Cardiac fibroblast (primary cell): ENCODE measurements at regions not wholly inside any gene's neighbourhood (a gene's known extent, or its start where the extent isn't known, plus 50 kb on each side); places are given as distances from the start of the nearest gene placed in this dataset.

Experiments used
- DNase-seq, 2 donors: peaks; one replicate each; pipeline versions ENCODE4 v3.0.0 to v3.0.0-alpha.2; 2010; ENCODE audit warnings: low read depth in 2 of 2
- H3K4me3 ChIP-seq, 2 donors: replicated peaks in 1 of 2; 1 replicate in 1 of 2; 2 replicates in 1 of 2; pipeline ENCODE4 v1.5.1; 2011; ENCODE audit warnings: low read depth in 2 of 2, low read length in 2 of 2, mild to moderate bottlenecking in 2 of 2, moderate library complexity in 1 of 2
- CTCF ChIP-seq: IDR thresholded peaks from one replicate; pipeline ENCODE4 v1.5.1; 2011; ENCODE audit warnings: low read depth, mild to moderate bottlenecking, low read length, inconsistent platforms

GRCh38 chr3:137360531-137361201 lies 402.9 kb downstream of the IL20RB start:
- no peak for TF ChIP-seq CTCF
- no peak overlapping the region for H3K4me3 ChIP-seq
- DNase-seq = no peak

DNA sequence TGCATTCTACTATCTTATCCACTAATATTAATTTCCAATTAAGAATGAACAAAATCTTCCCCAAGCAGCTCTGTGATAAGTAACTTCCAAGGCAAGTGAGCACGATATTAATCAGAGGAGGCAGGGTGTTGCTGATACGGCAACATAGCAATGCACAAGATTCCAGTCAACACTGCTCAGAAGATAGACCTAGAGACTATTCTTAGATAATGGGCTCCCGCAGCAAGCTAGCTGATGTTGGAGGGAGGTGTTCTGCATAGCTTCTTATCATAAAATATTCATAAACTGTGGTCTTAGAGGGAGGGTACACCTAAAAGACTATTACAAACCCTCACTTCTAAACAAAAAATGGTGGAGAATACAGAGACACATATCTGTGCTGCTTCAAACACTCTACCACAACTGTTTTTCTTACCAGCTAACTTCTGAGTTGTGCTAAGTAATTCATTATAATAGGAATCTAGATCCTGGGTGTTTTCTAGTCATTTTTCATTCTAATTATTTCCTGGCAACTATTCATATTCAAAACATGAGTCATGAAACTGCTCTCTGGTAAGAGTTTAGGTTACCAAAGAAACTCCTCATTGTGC lies 382.0 kb upstream of the SOX14 start:
- no peak overlapping the region for H3K4me3 ChIP-seq
- TF ChIP-seq CTCF = no peak
- no peak for DNase-seq

GRCh38 chr3:137385922-137386321 lies 378.2 kb upstream of the SOX14 start:
- H3K4me3 ChIP-seq = no peak overlapping the region
- TF ChIP-seq CTCF = no peak
- no peak for DNase-seq

- DNase-seq = no peak
- TF ChIP-seq CTCF = no peak
- H3K4me3 ChIP-seq = no peak overlapping the region
Observed at GRCh38 chr3:137409584-137409983, 354.5 kb upstream of the SOX14 start.

GRCh38 chr3:137410028-137410427 lies 354.1 kb upstream of the SOX14 start:
- no peak for TF ChIP-seq CTCF
- no peak overlapping the region for H3K4me3 ChIP-seq
- no peak for DNase-seq

GRCh38 chr3:137420198-137420995 lies 343.7 kb upstream of the SOX14 start:
- no peak for TF ChIP-seq CTCF
- no peak overlapping the region for H3K4me3 ChIP-seq

More at GRCh38 chr3:137420198-137420995, 343.7 kb upstream of the SOX14 start:
- no peak for DNase-seq
